H9 (cell line): ENCODE measurements at regions not wholly inside any gene's neighbourhood (a gene's known extent, or its start where the extent isn't known, plus 50 kb on each side); places are given as distances from the start of the nearest gene placed in this dataset.

Experiments
- DNase-seq: peaks from one replicate; pipeline ENCODE4 v3.0.0-alpha.2; 2017
- H2AFZ ChIP-seq: one replicate; pipeline ENCODE4 v1.6.1; 2013; ENCODE audit warnings: mild to moderate bottlenecking, low read length, control low read depth, moderate library complexity
- H2AK5ac ChIP-seq: 2 replicates; pipeline ENCODE4 v1.6.1; 2013; ENCODE audit warnings: low read length, control low read depth, mixed read lengths; ENCODE audit not compliant: insufficient read length
- H2BK120ac ChIP-seq: one replicate; pipeline ENCODE4 v1.6.1; 2013; ENCODE audit warnings: low read depth, mild to moderate bottlenecking, low read length, control low read depth, inconsistent platforms; ENCODE audit not compliant: poor library complexity, severe bottlenecking
- H2BK12ac ChIP-seq: 2 replicates; pipeline ENCODE4 v1.6.1; 2013; ENCODE audit warnings: low read length, control low read depth, mixed read lengths, low read depth; ENCODE audit not compliant: insufficient read length
- H2BK15ac ChIP-seq: 2 replicates; pipeline ENCODE4 v1.6.1; 2013; ENCODE audit warnings: low read depth, low read length, control low read depth
- H2BK20ac ChIP-seq: one replicate; pipeline ENCODE4 v1.6.1; 2013; ENCODE audit warnings: low read depth, mild to moderate bottlenecking, low read length, control low read depth, inconsistent platforms; ENCODE audit not compliant: poor library complexity, severe bottlenecking
- H2BK5ac ChIP-seq: 2 replicates; pipeline ENCODE4 v1.6.1; 2013; ENCODE audit warnings: low read length, control low read depth, mixed read lengths; ENCODE audit not compliant: insufficient read length
- H3K14ac ChIP-seq: 2 replicates; pipeline ENCODE4 v1.6.1; 2013; ENCODE audit warnings: low read length, control low read depth; ENCODE audit not compliant: insufficient read depth
- H3K18ac ChIP-seq: 2 replicates; pipeline ENCODE4 v1.6.1; 2013; ENCODE audit warnings: low read depth, mild to moderate bottlenecking, mixed read lengths, low read length, control low read depth; ENCODE audit not compliant: insufficient read length
- H3K23ac ChIP-seq: 2 replicates; pipeline ENCODE4 v1.6.1; 2013; ENCODE audit warnings: low read length, control low read depth, mixed read lengths, low read depth; ENCODE audit not compliant: insufficient read length
- H3K23me2 ChIP-seq: 2 replicates; pipeline ENCODE4 v1.6.1; 2013; ENCODE audit warnings: low read depth, mild to moderate bottlenecking, mixed read lengths, low read length, control low read depth; ENCODE audit not compliant: insufficient read length, poor library complexity, severe bottlenecking
- H3K27ac ChIP-seq: 2 replicates; pipeline ENCODE4 v1.5.1; 2013; ENCODE audit warnings: low read length, control low read depth, mixed read lengths, low read depth; ENCODE audit not compliant: insufficient read length
- H3K27me3 ChIP-seq: 2 replicates; pipeline ENCODE4 v1.6.1; 2013; ENCODE audit warnings: low read length, control low read depth, inconsistent platforms; ENCODE audit not compliant: insufficient read depth
- H3K4ac ChIP-seq: 2 replicates; pipeline ENCODE4 v1.6.1; 2013; ENCODE audit warnings: low read depth, mild to moderate bottlenecking, control low read depth, inconsistent platforms, low read length, moderate library complexity
- H3K4me1 ChIP-seq: 2 replicates; pipeline ENCODE4 v1.6.1; 2013; ENCODE audit warnings: low read length, control low read depth, inconsistent platforms; ENCODE audit not compliant: insufficient read depth
- H3K4me2 ChIP-seq: 2 replicates; pipeline ENCODE4 v1.6.1; 2013; ENCODE audit warnings: low read length, control low read depth, mixed read lengths; ENCODE audit not compliant: insufficient read length, insufficient read depth
- H3K56ac ChIP-seq: 2 replicates; pipeline ENCODE4 v1.6.1; 2013; ENCODE audit warnings: low read depth, mild to moderate bottlenecking, mixed read lengths, low read length, control low read depth; ENCODE audit not compliant: insufficient read length
- H3K79me1 ChIP-seq: 2 replicates; pipeline ENCODE4 v1.6.1; 2013; ENCODE audit warnings: low read depth, mild to moderate bottlenecking, moderate library complexity, low read length, control low read depth, inconsistent platforms; ENCODE audit not compliant: insufficient read depth, poor library complexity, severe bottlenecking
- H3K79me2 ChIP-seq: 2 replicates; pipeline ENCODE4 v1.6.1; 2013; ENCODE audit warnings: low read length, control low read depth, inconsistent platforms; ENCODE audit not compliant: insufficient read depth
- H3K9ac ChIP-seq: 2 replicates; pipeline ENCODE4 v1.6.1; 2013; ENCODE audit warnings: low read length, control low read depth, mixed read lengths; ENCODE audit not compliant: insufficient read length; ENCODE audit errors: extremely low read depth
- H3K9me3 ChIP-seq: one replicate; pipeline ENCODE4 v1.6.1; 2013; ENCODE audit warnings: low read depth, low read length, inconsistent platforms; ENCODE audit not compliant: control insufficient read depth
- H3T11ph ChIP-seq: one replicate; pipeline ENCODE4 v1.6.1; 2013; ENCODE audit warnings: mild to moderate bottlenecking, low read length, control low read depth, inconsistent platforms
- H4K20me1 ChIP-seq: one replicate; pipeline ENCODE4 v1.6.1; 2013; ENCODE audit not compliant: control insufficient read depth, insufficient read length, insufficient read depth
- H4K5ac ChIP-seq: 2 replicates; pipeline ENCODE4 v1.6.1; 2013; ENCODE audit warnings: low read depth, mild to moderate bottlenecking, mixed read lengths, low read length, control low read depth; ENCODE audit not compliant: insufficient read length
- H4K8ac ChIP-seq: replicated peaks from 2 replicates; pipeline ENCODE4 v1.6.1; 2013; ENCODE audit warnings: low read length, control low read depth, mixed read lengths, low read depth; ENCODE audit not compliant: insufficient read length
- H4K91ac ChIP-seq: 2 replicates; pipeline ENCODE4 v1.6.1; 2013; ENCODE audit warnings: low read depth, mild to moderate bottlenecking, moderate library complexity, mixed read lengths, low read length, control low read depth; ENCODE audit not compliant: insufficient read length
- H3K27ac Mint-ChIP-seq, 3 experiments: 2 replicates in 2 of 3; 3 replicates in 1 of 3; pipeline ENCODE4 v1.8.0; 2020 to 2021; ENCODE audit warnings: mixed read lengths in 3 of 3, mild to moderate bottlenecking in 1 of 3, moderate library complexity in 1 of 3
- H3K27me3 Mint-ChIP-seq: 2 replicates; pipeline ENCODE4 v1.8.0; 2021; ENCODE audit warnings: low read depth, mild to moderate bottlenecking, moderate library complexity, mixed read lengths
- H3K36me3 Mint-ChIP-seq, 3 experiments: 2 replicates in 2 of 3; 3 replicates in 1 of 3; pipeline ENCODE4 v1.8.0; 2020 to 2021; ENCODE audit warnings: low read depth in 3 of 3, mixed read lengths in 3 of 3; ENCODE audit not compliant: insufficient read depth in 1 of 3
- H3K4me1 Mint-ChIP-seq, 2 experiments: 2 replicates each; pipeline ENCODE4 v1.8.0; 2020; ENCODE audit warnings: mixed read lengths in 2 of 2
- H3K4me3 Mint-ChIP-seq, 2 experiments: 2 replicates in 1 of 2; 3 replicates in 1 of 2; pipeline ENCODE4 v1.8.0; 2020 to 2021; ENCODE audit warnings: mild to moderate bottlenecking in 2 of 2, mixed read lengths in 2 of 2, moderate library complexity in 1 of 2
- H3K9me3 Mint-ChIP-seq, 2 experiments: 2 replicates in 1 of 2; 3 replicates in 1 of 2; pipeline ENCODE4 v1.8.0; 2020; ENCODE audit warnings: mild to moderate bottlenecking in 2 of 2, mixed read lengths in 2 of 2, moderate library complexity in 1 of 2
- WGBS: extraction: QIAGEN DNeasy Blood & Tissue Kit; methylation state at CpG from one replicate; pipeline ENCODE4 v1.1.7; 2013; ENCODE audit warnings: missing lambda C conversion rate, low lambda C conversion rate, mixed read lengths; ENCODE audit not compliant: insufficient read length; ENCODE audit errors: extremely low coverage; 5-methylcytosine and 5-hydroxymethylcytosine counted together
- TF ChIP-seq, protein P1 (sequence below): fragments of 200-600 bp; sonication (generic); conservative IDR thresholded peaks from 3 replicates; pipeline ENCODE4 v1.8.0; 2021; ENCODE audit warnings: antibody characterized with exemption, mild to moderate bottlenecking

DNA sequence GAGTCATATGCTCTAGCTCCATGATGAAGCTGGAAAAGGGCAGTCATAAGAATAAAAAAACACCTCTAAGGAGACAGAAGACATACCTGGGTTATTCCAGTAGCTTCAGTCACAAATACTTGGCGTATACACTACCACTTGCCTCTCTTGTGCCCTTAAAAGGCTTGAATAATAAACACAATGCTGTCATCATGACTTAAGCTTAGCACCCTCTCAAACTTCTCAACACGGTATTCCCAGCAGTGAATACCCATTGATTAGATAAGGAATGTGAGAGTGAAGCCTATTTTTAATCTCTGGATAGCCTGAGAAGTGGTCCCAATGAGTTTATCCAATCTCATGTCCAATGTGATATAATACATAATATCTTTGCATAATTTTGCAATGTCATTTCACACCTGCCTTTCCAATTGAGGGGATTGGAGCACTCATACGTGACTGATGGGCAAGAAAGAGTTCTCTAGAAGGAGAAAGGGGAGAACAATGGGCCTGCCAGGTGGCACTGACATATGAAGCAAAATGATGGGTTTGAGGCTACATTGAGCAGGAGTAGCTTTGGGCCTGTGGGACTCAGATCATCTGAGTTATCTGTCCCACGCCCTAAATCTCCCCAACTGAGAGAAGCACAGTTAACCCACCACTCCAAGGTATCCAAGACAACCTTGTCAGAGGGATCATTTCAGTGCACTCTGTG, 298.6 kb upstream of the DAB1 start:
- no peak overlapping the region for H3T11ph ChIP-seq
- no peak overlapping the region for H3K56ac ChIP-seq
- no peak overlapping the region for H2AFZ ChIP-seq
- H3K36me3 Mint-ChIP-seq: no peaks in the 10 kb centered on the region
- H3K27me3 Mint-ChIP-seq: no peaks in the 10 kb centered on the region
- H2AK5ac ChIP-seq: no peak overlapping the region
- no peak overlapping the region for H2BK5ac ChIP-seq
- no peak overlapping the region for H2BK120ac ChIP-seq
- H2BK12ac ChIP-seq: no peak overlapping the region
- H3K14ac ChIP-seq: no peak overlapping the region
- H3K4me3 Mint-ChIP-seq: no peak overlapping the region
- no peak overlapping the region for H3K4ac ChIP-seq
- H4K20me1 ChIP-seq: no peaks in the 10 kb centered on the region
- peaks cover 32 to 37% of the 10 kb centered on the region in 2 experiments for H3K4me1 Mint-ChIP-seq
- no peak overlapping the region for H3K9ac ChIP-seq
- no peak overlapping the region for H3K23ac ChIP-seq
- no peak overlapping the region for H3K4me2 ChIP-seq
- no CpG with 5 or more reads among the region's 4 CpGs for WGBS
- H3K9me3 ChIP-seq: no peaks in the 10 kb centered on the region
- H3K18ac ChIP-seq: no peak overlapping the region
- no peak overlapping the region for H3K27ac Mint-ChIP-seq
- no peaks in the 10 kb centered on the region for H3K9me3 Mint-ChIP-seq
- H2BK20ac ChIP-seq: no peak overlapping the region
- no peaks in the 10 kb centered on the region for H3K27me3 ChIP-seq
- H4K91ac ChIP-seq: no peak overlapping the region
- no peaks in the 10 kb centered on the region for H3K23me2 ChIP-seq
- TF ChIP-seq, protein P1, sequence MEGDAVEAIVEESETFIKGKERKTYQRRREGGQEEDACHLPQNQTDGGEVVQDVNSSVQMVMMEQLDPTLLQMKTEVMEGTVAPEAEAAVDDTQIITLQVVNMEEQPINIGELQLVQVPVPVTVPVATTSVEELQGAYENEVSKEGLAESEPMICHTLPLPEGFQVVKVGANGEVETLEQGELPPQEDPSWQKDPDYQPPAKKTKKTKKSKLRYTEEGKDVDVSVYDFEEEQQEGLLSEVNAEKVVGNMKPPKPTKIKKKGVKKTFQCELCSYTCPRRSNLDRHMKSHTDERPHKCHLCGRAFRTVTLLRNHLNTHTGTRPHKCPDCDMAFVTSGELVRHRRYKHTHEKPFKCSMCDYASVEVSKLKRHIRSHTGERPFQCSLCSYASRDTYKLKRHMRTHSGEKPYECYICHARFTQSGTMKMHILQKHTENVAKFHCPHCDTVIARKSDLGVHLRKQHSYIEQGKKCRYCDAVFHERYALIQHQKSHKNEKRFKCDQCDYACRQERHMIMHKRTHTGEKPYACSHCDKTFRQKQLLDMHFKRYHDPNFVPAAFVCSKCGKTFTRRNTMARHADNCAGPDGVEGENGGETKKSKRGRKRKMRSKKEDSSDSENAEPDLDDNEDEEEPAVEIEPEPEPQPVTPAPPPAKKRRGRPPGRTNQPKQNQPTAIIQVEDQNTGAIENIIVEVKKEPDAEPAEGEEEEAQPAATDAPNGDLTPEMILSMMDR: no peak
- no peaks in the 10 kb centered on the region for H3K79me1 ChIP-seq
- no peak overlapping the region for H4K8ac ChIP-seq
- H4K5ac ChIP-seq: no peak overlapping the region
- H3K27ac ChIP-seq: no peak overlapping the region
- no peak for DNase-seq
- no peaks in the 10 kb centered on the region for H3K79me2 ChIP-seq
- H3K4me1 ChIP-seq: peaks cover 6% of the 10 kb centered on the region
- H2BK15ac ChIP-seq: no peak overlapping the region
